ENCODE measurements at regions not wholly inside any gene's neighbourhood (a gene's known extent, or its start where the extent isn't known, plus 50 kb on each side); places are given as distances from the start of the nearest gene placed in this dataset.
"Not testable (repeated sequence)": the region's sequence is repeated elsewhere in the genome, so short reads cannot be mapped to it uniquely, and the experiment has no call there.

DNA sequence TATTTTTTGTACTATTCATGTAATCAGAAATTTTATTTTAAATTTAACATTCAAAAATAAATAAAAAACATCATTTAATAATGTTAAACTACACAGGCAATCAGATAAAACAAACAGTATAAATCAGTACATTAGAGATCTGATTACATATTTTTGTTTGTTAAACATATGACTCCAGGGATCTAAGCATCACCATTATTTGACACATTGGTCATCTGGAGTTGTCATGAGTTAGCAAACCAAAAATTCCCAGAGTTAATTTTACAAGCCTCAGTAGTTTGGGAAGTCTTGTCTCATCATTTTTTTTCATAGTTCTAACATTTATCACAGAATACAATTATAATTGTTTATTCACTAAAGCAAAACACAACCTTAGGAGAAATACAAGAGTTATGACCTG is 770.8 kb upstream of the SLITRK6 start:
- Mint-ChIP-seq H3K9me3 (peaks cover 6% of the 10 kb centered on the region), H3K4me1 (no peaks in the 10 kb centered on the region), H3K4me3 (no peak overlapping the region), H3K36me3 (no peaks in the 10 kb centered on the region), H3K27me3 (no peaks in the 10 kb centered on the region), H3K27ac (no peak overlapping the region)
- CTCF ChIA-PET, result no interaction called here
- no peak for DNase-seq

DNA sequence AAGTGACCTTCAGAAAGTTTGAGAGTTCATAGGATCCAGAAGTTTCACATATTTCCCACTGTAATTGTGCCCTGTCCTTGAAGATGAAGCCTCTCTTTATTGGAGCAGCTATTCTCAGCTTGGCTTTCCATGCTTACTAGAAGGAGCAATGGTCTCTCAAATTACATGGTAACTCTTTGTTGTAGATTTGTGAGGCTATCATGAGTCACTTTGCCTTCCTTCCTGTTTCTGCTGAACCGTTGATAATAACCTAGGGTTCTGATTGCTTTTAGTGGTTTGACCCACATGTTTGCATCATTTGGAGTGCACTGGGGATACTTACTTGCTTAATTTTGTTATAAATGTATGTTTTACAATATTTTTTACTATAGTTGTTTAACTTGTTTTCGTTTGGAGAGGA is 772.9 kb upstream of the SLITRK6 start:
- H3K9me3 Mint-ChIP-seq, result peaks cover 4% of the 10 kb centered on the region
- CTCF ChIA-PET, result interaction anchor here (0.5 to 0.7 kb wide), 2 partner anchors 9 to 710 kb away, joined by 3 read pairs; no protein-coding TSS in a partner anchor
- no peak for DNase-seq
- no peaks in the 10 kb centered on the region for H3K36me3 Mint-ChIP-seq
- no peak overlapping the region for H3K27ac Mint-ChIP-seq
- H3K4me1 Mint-ChIP-seq, result no peaks in the 10 kb centered on the region
- H3K27me3 Mint-ChIP-seq, result no peaks in the 10 kb centered on the region
- no peak overlapping the region for H3K4me3 Mint-ChIP-seq

DNA sequence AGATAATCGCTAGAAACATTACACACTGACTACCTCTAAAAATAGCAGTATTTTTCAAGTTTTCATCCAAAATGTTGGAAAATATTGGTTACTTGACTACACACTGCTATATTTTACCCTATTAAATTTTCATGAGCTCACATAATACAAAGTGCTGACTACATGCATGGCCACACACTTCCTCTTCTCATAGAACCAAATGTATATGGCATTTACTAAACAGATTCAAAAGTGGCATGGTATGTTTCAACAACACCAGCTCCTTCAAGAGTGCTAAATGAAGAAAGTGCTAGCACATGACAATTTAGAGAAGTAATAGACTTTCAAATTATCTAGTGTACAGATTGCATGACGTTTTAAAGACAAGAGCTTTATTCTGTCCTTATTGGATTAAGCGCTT is 780.4 kb upstream of the SLITRK6 start:
- no peak overlapping the region for H3K27ac Mint-ChIP-seq
- H3K4me1 Mint-ChIP-seq, result no peaks in the 10 kb centered on the region
- CTCF ChIA-PET, result no interaction called here
- no peak overlapping the region for H3K4me3 Mint-ChIP-seq
- peaks cover 16% of the 10 kb centered on the region for H3K9me3 Mint-ChIP-seq
- no peaks in the 10 kb centered on the region for H3K36me3 Mint-ChIP-seq
- DNase-seq, result no peak
- H3K27me3 Mint-ChIP-seq, result no peaks in the 10 kb centered on the region

DNA sequence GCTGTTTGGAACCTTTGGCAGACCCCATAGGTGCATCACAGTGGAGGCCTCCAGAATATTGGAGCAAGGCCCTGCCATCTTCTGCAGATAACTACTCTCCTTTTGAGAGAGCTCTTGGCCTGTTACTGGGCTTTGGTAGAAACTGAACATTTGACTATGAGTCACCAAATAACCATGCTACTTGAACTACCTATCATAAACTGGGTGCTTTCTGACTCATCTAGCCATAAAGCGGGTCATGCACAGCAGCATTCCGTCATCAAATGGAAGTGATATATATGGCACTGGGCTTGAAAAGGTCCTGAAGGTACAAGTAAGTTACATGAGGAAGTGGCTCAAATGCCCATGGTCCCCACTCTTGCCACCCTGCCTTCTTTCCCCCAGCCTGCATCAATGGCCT is 782.5 kb upstream of the SLITRK6 start:
- Mint-ChIP-seq H3K4me3 (no peak overlapping the region), H3K36me3 (no peaks in the 10 kb centered on the region), H3K9me3 (peaks cover 24% of the 10 kb centered on the region), H3K4me1 (no peaks in the 10 kb centered on the region), H3K27ac (no peak overlapping the region), H3K27me3 (no peaks in the 10 kb centered on the region)
- CTCF ChIA-PET, result no interaction called here
- DNase-seq, result no peak

DNA sequence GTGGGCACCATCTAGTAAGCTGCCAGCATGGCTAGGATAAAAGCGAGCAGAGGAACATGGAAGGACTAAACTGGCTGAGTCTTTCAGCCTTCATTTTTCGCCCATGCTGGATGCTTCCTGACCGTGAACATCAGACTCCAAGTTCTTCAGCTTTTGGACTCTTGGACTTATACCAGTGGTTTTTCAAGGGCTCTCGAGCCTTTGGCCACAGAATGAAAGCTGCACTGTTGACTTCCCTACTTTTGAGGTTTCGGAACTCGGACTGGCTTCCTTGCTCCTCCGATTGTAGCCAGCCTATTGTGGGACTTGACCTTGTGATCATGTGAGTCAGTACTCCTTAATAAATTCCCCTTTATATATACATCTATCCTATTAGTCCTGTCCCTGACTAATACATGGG is 785.1 kb upstream of the SLITRK6 start:
- CTCF ChIA-PET, result no interaction called here
- peaks cover 24% of the 10 kb centered on the region for H3K9me3 Mint-ChIP-seq
- H3K36me3 Mint-ChIP-seq, result no peaks in the 10 kb centered on the region
- H3K4me3 Mint-ChIP-seq, result no peak overlapping the region
- DNase-seq, result no peak
- H3K4me1 Mint-ChIP-seq, result no peaks in the 10 kb centered on the region
- H3K27me3 Mint-ChIP-seq, result no peaks in the 10 kb centered on the region
- no peak overlapping the region for H3K27ac Mint-ChIP-seq

GRCh38 chr13:86585835-86586234 is 786.6 kb upstream of the SLITRK6 start:
- no peak for DNase-seq
- H3K4me3 Mint-ChIP-seq, result no peak overlapping the region
- CTCF ChIA-PET, result no interaction called here
- H3K4me1 Mint-ChIP-seq, result no peaks in the 10 kb centered on the region
- no peaks in the 10 kb centered on the region for H3K36me3 Mint-ChIP-seq
- peaks cover 24% of the 10 kb centered on the region for H3K9me3 Mint-ChIP-seq
- H3K27ac Mint-ChIP-seq, result no peak overlapping the region
- no peaks in the 10 kb centered on the region for H3K27me3 Mint-ChIP-seq

DNA sequence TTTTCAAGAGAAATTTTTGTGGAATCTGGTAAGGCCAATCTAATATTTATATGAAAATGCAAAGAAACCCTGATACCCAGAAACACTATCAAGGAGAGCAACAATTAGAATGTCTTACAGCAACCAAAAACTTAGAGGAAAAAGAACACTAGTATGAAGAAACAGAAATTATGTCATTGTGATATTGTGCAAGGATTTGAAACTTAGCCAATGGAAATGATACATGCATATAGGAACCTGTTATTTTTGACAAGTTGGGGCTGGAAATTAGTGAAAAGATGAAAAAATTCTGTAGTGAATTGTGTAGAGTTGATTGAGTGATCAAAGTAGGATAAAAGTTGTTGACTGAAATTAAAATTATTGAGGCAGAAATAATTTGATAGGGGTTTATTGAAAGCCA is 792.6 kb upstream of the SLITRK6 start:
- Mint-ChIP-seq H3K4me3 (no peak overlapping the region), H3K4me1 (no peaks in the 10 kb centered on the region), H3K36me3 (no peaks in the 10 kb centered on the region), H3K9me3 (peaks cover 3% of the 10 kb centered on the region), H3K27me3 (no peaks in the 10 kb centered on the region), H3K27ac (no peak overlapping the region)
- CTCF ChIA-PET, result no interaction called here
- no peak for DNase-seq

DNA sequence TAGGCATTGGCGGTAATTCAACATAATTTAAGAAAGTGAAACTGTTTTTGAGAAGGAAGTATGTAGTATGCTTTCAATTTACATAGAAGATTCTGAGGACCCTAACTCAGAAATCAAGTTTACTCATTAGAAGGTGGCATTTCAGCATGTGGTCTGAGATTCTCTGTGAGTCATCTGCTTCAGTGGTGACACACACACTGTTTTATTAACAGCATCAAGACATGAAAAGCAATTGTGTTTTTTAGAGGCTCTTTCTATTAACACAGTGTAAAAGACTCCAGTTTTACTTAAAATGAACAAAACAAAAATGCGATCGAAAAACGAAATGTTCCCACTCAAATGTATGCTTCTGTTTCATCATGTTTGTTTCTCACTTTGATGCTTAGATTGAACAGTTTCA is 802.1 kb upstream of the SLITRK6 start:
- H3K36me3 Mint-ChIP-seq, result no peaks in the 10 kb centered on the region
- no peak overlapping the region for H3K4me3 Mint-ChIP-seq
- CTCF ChIA-PET, result no interaction called here
- DNase-seq, result no peak
- H3K27ac Mint-ChIP-seq, result no peak overlapping the region
- H3K9me3 Mint-ChIP-seq, result peaks cover 9% of the 10 kb centered on the region
- no peaks in the 10 kb centered on the region for H3K27me3 Mint-ChIP-seq
- H3K4me1 Mint-ChIP-seq, result no peaks in the 10 kb centered on the region

GRCh38 chr13:86606264-86606663 is 807.0 kb upstream of the SLITRK6 start:
- H3K4me3 Mint-ChIP-seq, result no peak overlapping the region
- H3K36me3 Mint-ChIP-seq, result no peaks in the 10 kb centered on the region
- no peak for DNase-seq
- no peak overlapping the region for H3K27ac Mint-ChIP-seq
- CTCF ChIA-PET, result no interaction called here
- no peaks in the 10 kb centered on the region for H3K4me1 Mint-ChIP-seq
- H3K9me3 Mint-ChIP-seq, result peaks cover 6% of the 10 kb centered on the region
- no peaks in the 10 kb centered on the region for H3K27me3 Mint-ChIP-seq

GRCh38 chr13:86608701-86609100 is 809.5 kb upstream of the SLITRK6 start:
- Mint-ChIP-seq H3K27me3 (no peaks in the 10 kb centered on the region), H3K9me3 (peaks cover 3% of the 10 kb centered on the region), H3K4me3 (no peak overlapping the region), H3K4me1 (no peaks in the 10 kb centered on the region), H3K27ac (no peak overlapping the region), H3K36me3 (no peaks in the 10 kb centered on the region)
- no peak for DNase-seq
- CTCF ChIA-PET, result no interaction called here

DNA sequence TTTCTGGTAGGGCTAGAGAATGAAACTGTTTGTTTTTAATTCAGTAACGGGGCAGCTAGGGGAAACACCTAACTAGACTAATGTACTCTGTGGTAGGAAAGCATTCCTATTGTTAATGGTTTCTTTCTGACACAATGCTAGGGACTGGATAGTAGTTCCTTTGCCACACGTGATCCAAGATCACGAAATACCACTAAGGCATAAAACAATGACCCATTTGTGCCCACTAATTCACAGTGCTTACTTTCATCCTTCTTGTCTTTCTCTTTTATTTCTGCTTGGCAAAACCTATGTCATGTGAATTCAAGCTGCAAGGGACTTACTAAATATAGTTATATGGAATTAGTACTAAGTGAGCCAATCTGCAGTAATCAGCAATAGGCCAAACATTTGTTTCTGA is 834.1 kb upstream of the SLITRK6 start:
- Mint-ChIP-seq H3K27me3 (no peaks in the 10 kb centered on the region), H3K9me3 (peaks cover 7% of the 10 kb centered on the region), H3K36me3 (no peaks in the 10 kb centered on the region), H3K27ac (no peak overlapping the region), H3K4me1 (no peaks in the 10 kb centered on the region), H3K4me3 (no peak overlapping the region)
- no peak for DNase-seq
- CTCF ChIA-PET, result no interaction called here

- H3K4me1 Mint-ChIP-seq, H3K27me3 Mint-ChIP-seq, H3K36me3 Mint-ChIP-seq: not testable (repeated sequence)
Observed at GRCh38 chr13:86651171-86651570, 852.0 kb upstream of the SLITRK6 start.

DNA sequence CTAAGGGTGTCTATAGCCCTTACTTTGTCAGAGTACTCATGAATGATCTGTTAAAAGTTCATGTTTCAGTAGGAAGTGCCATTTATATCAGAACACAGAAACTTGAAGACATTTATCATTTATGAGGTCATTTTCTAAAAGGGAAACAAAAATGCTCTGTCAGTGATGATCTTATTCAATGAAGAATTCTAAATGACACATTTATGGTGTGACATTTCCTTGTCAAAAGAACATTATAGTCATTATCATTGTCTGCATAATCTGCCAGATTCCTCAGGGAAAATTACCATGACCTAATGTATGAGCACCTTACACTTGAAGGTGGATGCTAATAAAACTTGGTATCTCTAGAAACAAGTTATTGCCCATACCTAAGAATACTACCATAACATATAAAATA is 853.8 kb upstream of the SLITRK6 start:
- Mint-ChIP-seq H3K27ac (no peak overlapping the region), H3K36me3 (no peaks in the 10 kb centered on the region), H3K27me3 (no peaks in the 10 kb centered on the region), H3K4me3 (no peak overlapping the region), H3K4me1 (no peaks in the 10 kb centered on the region), H3K9me3 (peaks cover 2% of the 10 kb centered on the region)
- CTCF ChIA-PET, result no interaction called here
- DNase-seq, result no peak

More at GRCh38 chr13:86651171-86651570, 852.0 kb upstream of the SLITRK6 start:
- H3K4me3 Mint-ChIP-seq, H3K27ac Mint-ChIP-seq, CTCF ChIA-PET, DNase-seq, H3K9me3 Mint-ChIP-seq: not testable (repeated sequence)

GRCh38 chr13:86655561-86655960 is 856.3 kb upstream of the SLITRK6 start:
- Mint-ChIP-seq H3K4me3 (no peak overlapping the region), H3K36me3 (no peaks in the 10 kb centered on the region), H3K27me3 (no peaks in the 10 kb centered on the region)

GRCh38 chr13:86660090-86660489 is 860.9 kb upstream of the SLITRK6 start:
- no peak overlapping the region for H3K4me3 Mint-ChIP-seq
- H3K27ac Mint-ChIP-seq, result no peak overlapping the region
- no peak for DNase-seq
- H3K36me3 Mint-ChIP-seq, result no peaks in the 10 kb centered on the region
- H3K4me1 Mint-ChIP-seq, result no peaks in the 10 kb centered on the region
- peaks cover 16% of the 10 kb centered on the region for H3K9me3 Mint-ChIP-seq
- no peaks in the 10 kb centered on the region for H3K27me3 Mint-ChIP-seq
- CTCF ChIA-PET, result no interaction called here

More at GRCh38 chr13:86655561-86655960, 856.3 kb upstream of the SLITRK6 start:
- Mint-ChIP-seq H3K27ac (no peak overlapping the region), H3K9me3 (peaks cover 6% of the 10 kb centered on the region), H3K4me1 (no peaks in the 10 kb centered on the region)
- CTCF ChIA-PET, result no interaction called here
- DNase-seq, result no peak

DNA sequence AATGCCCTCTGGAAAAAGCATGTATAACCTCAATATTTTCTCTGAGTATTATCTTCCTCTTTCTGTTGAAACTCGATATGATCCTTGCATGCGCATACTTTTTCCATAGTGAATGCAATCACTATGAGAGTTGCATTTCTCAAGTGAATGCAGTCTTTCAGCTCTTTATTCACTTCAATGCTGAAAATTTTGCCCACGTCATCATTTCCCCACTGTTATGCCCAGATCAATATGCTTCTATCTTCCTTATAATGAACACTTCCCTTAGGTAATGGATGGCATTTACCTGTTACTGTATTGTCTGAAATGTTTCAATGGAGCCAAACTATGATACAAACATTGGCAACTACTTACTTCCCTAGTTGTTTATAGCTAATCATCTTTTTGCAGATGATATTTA is 866.6 kb upstream of the SLITRK6 start:
- H3K4me3 Mint-ChIP-seq, result no peak overlapping the region
- no peak for DNase-seq
- H3K4me1 Mint-ChIP-seq, result no peaks in the 10 kb centered on the region
- H3K9me3 Mint-ChIP-seq, result peaks cover 19% of the 10 kb centered on the region
- no peak overlapping the region for H3K27ac Mint-ChIP-seq
- H3K27me3 Mint-ChIP-seq, result no peaks in the 10 kb centered on the region
- no peaks in the 10 kb centered on the region for H3K36me3 Mint-ChIP-seq
- CTCF ChIA-PET, result no interaction called here
